AG08396 (cell line): ENCODE measurements at regions not wholly inside any gene's neighbourhood (a gene's known extent, or its start where the extent isn't known, plus 50 kb on each side); places are given as distances from the start of the nearest gene placed in this dataset.
"Not testable (repeated sequence)": the region's sequence is repeated elsewhere in the genome, so short reads cannot be mapped to it uniquely, and the experiment has no call there.

Source experiments
- DNase-seq: peaks from one replicate; pipeline ENCODE4 v3.0.0; 2012; ENCODE audit warnings: low spot score, mixed read lengths

- no peak for DNase-seq
Measured at GRCh38 chr18:71075147-71075546, 786.3 kb downstream of the SOCS6 start.

- DNase-seq: no peak
Measured at GRCh38 chr18:71068338-71068737, 779.5 kb downstream of the SOCS6 start.

- no peak for DNase-seq
Measured at GRCh38 chr18:71049893-71050292, 761.0 kb downstream of the SOCS6 start.

- no peak for DNase-seq
Measured at GRCh38 chr18:71047882-71048281, 759.0 kb downstream of the SOCS6 start.

- DNase-seq: no peak
Measured at GRCh38 chr18:71045331-71046065, 756.7 kb downstream of the SOCS6 start.

GRCh38 chr18:71040161-71040560 lies 751.3 kb downstream of the SOCS6 start:
- no peak for DNase-seq

- DNase-seq: no peak
Measured at GRCh38 chr18:71038196-71038595, 749.4 kb downstream of the SOCS6 start.

GRCh38 chr18:71036783-71037182 lies 747.9 kb downstream of the SOCS6 start:
- DNase-seq: no peak

GRCh38 chr18:71031296-71032191 lies 742.7 kb downstream of the SOCS6 start:
- DNase-seq: not testable (repeated sequence)

GRCh38 chr18:71030085-71030484 lies 741.2 kb downstream of the SOCS6 start:
- DNase-seq: not testable (repeated sequence)

GRCh38 chr18:71028285-71028762 lies 739.5 kb downstream of the SOCS6 start:
- DNase-seq: no peak

- DNase-seq: no peak
Measured at GRCh38 chr18:71027531-71027930, 738.7 kb downstream of the SOCS6 start.

- DNase-seq: no peak
Measured at GRCh38 chr18:71025505-71026225, 736.8 kb downstream of the SOCS6 start.

- no peak for DNase-seq
Measured at GRCh38 chr18:71022389-71022788, 733.5 kb downstream of the SOCS6 start.

GRCh38 chr18:71021030-71021362 lies 732.2 kb downstream of the SOCS6 start:
- DNase-seq: no peak

GRCh38 chr18:71020342-71021029 lies 731.6 kb downstream of the SOCS6 start:
- no peak for DNase-seq

- DNase-seq: no peak
Measured at GRCh38 chr18:71018816-71019215, 730.0 kb downstream of the SOCS6 start.

- no peak for DNase-seq
Measured at GRCh38 chr18:71012789-71013188, 723.9 kb downstream of the SOCS6 start.

GRCh38 chr18:71011389-71011788 lies 722.5 kb downstream of the SOCS6 start:
- DNase-seq: no peak

GRCh38 chr18:71008257-71008656 lies 719.4 kb downstream of the SOCS6 start:
- DNase-seq: no peak

GRCh38 chr18:71001597-71001996 lies 712.8 kb downstream of the SOCS6 start:
- DNase-seq: no peak

- no peak for DNase-seq
Measured at GRCh38 chr18:70998490-70998889, 709.6 kb downstream of the SOCS6 start.
